ENCODE measurements at regions not wholly inside any gene's neighbourhood (a gene's known extent, or its start where the extent isn't known, plus 50 kb on each side); places are given as distances from the start of the nearest gene placed in this dataset.

GRCh38 chr13:100899720-100900316 lies 225.2 kb upstream of the TMTC4 start:
- H3K4me3 ChIP-seq (ENCODE audit: low read depth, low read length) = no peak overlapping the region
- TF ChIP-seq CTCF (IDR thresholded peaks at IDR 0.05; ENCODE audit: low read depth, low read length) = no peak

GRCh38 chr13:100898431-100898830 lies 223.8 kb upstream of the TMTC4 start:
- TF ChIP-seq CTCF (IDR thresholded peaks at IDR 0.05; ENCODE audit: low read depth, low read length) = no peak
- H3K4me3 ChIP-seq (ENCODE audit: low read depth, low read length) = no peak overlapping the region

- no peak overlapping the region for H3K4me3 ChIP-seq (ENCODE audit: low read depth, low read length)
- no peak for TF ChIP-seq CTCF (IDR thresholded peaks at IDR 0.05; ENCODE audit: low read depth, low read length)
Measured at GRCh38 chr13:100895651-100896050, 221.1 kb upstream of the TMTC4 start.

GRCh38 chr13:100892981-100893380 lies 218.4 kb upstream of the TMTC4 start:
- no peak overlapping the region for H3K4me3 ChIP-seq (ENCODE audit: low read depth, low read length)
- TF ChIP-seq CTCF (IDR thresholded peaks at IDR 0.05; ENCODE audit: low read depth, low read length) = no peak

- H3K4me3 ChIP-seq (ENCODE audit: low read depth, low read length) = no peak overlapping the region
- TF ChIP-seq CTCF (IDR thresholded peaks at IDR 0.05; ENCODE audit: low read depth, low read length) = no peak
Measured at GRCh38 chr13:100890645-100891044, 216.1 kb upstream of the TMTC4 start.

GRCh38 chr13:100887729-100888151 lies 213.1 kb upstream of the TMTC4 start:
- no peak for TF ChIP-seq CTCF (IDR thresholded peaks at IDR 0.05; ENCODE audit: low read depth, low read length)

GRCh38 chr13:100883453-100883852 lies 208.9 kb upstream of the TMTC4 start:
- TF ChIP-seq CTCF (IDR thresholded peaks at IDR 0.05; ENCODE audit: low read depth, low read length) = no peak
- H3K4me3 ChIP-seq (ENCODE audit: low read depth, low read length) = no peak overlapping the region

More at GRCh38 chr13:100887729-100888151, 213.1 kb upstream of the TMTC4 start:
- H3K4me3 ChIP-seq (ENCODE audit: low read depth, low read length) = no peak overlapping the region
